ENCODE measurements at regions not wholly inside any gene's neighbourhood (a gene's known extent, or its start where the extent isn't known, plus 50 kb on each side); places are given as distances from the start of the nearest gene placed in this dataset.

DNA sequence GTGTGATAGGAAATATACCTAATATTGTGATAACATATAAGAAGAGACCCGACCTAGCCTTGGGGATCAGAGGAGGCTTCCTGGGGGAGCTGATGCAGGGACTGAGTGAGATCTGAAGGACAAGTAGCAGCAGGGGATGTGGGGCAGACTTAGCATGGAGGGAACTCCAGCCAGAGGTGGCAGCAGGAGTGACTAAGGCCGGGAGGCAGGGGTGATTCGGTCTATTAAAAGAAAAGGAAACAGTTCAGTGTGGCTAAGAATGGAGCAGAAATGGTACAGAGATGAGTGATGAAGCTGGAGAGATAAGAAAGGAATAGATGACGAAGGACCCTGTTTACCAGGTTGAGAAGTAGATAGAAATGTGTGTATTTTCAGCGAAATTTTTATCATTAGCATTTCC lies 408.8 kb downstream of the ENC1 start:
- TF ChIP-seq, protein P1, sequence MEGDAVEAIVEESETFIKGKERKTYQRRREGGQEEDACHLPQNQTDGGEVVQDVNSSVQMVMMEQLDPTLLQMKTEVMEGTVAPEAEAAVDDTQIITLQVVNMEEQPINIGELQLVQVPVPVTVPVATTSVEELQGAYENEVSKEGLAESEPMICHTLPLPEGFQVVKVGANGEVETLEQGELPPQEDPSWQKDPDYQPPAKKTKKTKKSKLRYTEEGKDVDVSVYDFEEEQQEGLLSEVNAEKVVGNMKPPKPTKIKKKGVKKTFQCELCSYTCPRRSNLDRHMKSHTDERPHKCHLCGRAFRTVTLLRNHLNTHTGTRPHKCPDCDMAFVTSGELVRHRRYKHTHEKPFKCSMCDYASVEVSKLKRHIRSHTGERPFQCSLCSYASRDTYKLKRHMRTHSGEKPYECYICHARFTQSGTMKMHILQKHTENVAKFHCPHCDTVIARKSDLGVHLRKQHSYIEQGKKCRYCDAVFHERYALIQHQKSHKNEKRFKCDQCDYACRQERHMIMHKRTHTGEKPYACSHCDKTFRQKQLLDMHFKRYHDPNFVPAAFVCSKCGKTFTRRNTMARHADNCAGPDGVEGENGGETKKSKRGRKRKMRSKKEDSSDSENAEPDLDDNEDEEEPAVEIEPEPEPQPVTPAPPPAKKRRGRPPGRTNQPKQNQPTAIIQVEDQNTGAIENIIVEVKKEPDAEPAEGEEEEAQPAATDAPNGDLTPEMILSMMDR (IDR thresholded peaks at IDR 0.05; ENCODE audit: borderline replicate concordance, extremely low read depth, low read length, poor library complexity, severe bottlenecking) = no peak
- no peak for TF ChIP-seq EZH2 (IDR thresholded peaks at IDR 0.05; ENCODE audit: borderline replicate concordance, low read depth, low read length, severe bottlenecking)
